Mammary epithelial cell (primary cell): ENCODE measurements at regions not wholly inside any gene's neighbourhood (a gene's known extent, or its start where the extent isn't known, plus 50 kb on each side); places are given as distances from the start of the nearest gene placed in this dataset.

ENCODE experiments used
- EZH2 ChIP-seq: IDR thresholded peaks from 2 replicates; pipeline ENCODE4 v1.6.1; 2012; ENCODE audit warnings: low read length, inconsistent platforms, borderline replicate concordance
- TF ChIP-seq, protein P1 (sequence below), 2 donors: IDR thresholded peaks in 1 of 2; conservative IDR thresholded peaks in 1 of 2; 2 replicates each; pipeline ENCODE4 v1.5.1; 2011 to 2012; ENCODE audit warnings: inconsistent platforms in 2 of 2, low read length in 2 of 2, mild to moderate bottlenecking in 2 of 2, control low read depth in 1 of 2, low read depth in 1 of 2; ENCODE audit not compliant: insufficient read depth in 1 of 2; ENCODE audit errors: extremely low read depth in 1 of 2

DNA sequence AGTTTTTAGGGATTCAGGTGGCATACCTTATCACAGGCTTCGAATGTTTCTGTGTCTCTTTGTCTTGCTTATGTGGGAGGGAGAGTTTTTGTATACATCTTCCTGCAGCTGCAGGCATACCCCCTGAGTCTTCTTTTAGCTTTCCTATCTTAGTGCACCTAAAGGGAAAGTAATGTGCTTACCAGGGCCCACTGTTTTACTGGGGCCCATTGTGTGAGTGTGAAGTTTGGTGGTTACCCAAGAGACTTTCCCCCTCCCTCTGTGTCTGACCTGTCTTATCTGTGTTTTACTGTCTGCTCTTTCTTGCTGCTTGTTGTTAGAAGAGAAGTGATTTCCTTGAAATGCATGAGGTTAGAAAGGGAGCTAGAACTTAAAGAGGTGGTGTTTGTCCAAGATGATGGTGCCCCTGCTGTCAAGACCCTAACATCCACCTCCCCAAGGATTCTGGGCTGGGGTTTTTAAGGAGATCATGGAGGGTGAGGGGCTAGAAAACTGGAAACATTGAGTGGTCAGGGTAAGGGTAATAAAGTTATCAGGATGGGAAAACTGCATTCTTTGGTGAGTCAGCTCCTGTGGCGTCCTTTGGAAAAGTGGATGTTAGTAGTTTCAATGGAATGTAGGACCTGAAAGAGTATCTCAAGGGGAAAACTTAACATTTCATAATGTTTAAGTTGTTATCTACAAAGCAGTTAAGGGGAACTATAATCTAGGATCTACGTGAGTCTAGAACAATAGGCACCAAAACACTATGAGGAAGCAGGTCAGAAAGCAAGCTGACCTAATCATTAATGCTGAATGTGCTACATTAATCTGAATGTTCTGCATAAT is 583.5 kb upstream of the TUSC1 start:
- TF ChIP-seq, protein P1, sequence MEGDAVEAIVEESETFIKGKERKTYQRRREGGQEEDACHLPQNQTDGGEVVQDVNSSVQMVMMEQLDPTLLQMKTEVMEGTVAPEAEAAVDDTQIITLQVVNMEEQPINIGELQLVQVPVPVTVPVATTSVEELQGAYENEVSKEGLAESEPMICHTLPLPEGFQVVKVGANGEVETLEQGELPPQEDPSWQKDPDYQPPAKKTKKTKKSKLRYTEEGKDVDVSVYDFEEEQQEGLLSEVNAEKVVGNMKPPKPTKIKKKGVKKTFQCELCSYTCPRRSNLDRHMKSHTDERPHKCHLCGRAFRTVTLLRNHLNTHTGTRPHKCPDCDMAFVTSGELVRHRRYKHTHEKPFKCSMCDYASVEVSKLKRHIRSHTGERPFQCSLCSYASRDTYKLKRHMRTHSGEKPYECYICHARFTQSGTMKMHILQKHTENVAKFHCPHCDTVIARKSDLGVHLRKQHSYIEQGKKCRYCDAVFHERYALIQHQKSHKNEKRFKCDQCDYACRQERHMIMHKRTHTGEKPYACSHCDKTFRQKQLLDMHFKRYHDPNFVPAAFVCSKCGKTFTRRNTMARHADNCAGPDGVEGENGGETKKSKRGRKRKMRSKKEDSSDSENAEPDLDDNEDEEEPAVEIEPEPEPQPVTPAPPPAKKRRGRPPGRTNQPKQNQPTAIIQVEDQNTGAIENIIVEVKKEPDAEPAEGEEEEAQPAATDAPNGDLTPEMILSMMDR (conservative IDR thresholded peaks at IDR 0.05 in 1 of 2, IDR thresholded peaks at IDR 0.05 in 1 of 2; ENCODE audit: extremely low read depth in 1 of 2, insufficient read depth in 1 of 2, low read depth in 1 of 2, low read length in 2 of 2) = no peak
- no peak for TF ChIP-seq EZH2
